Left ventricle myocardium inferior (tissue), 1 donor: ENCODE measurements at regions not wholly inside any gene's neighbourhood (a gene's known extent, or its start where the extent isn't known, plus 50 kb on each side); places are given as distances from the start of the nearest gene placed in this dataset.

ENCODE experiments used
- DNase-seq: peaks from one replicate; pipeline ENCODE4 v3.0.0-alpha.2; 2020
- H3K27ac ChIP-seq: fragments of 200-600 bp; replicated peaks from 2 replicates; pipeline ENCODE4 v1.8.0; 2021
- H3K27me3 ChIP-seq: fragments of 200-600 bp; 2 replicates; pipeline ENCODE4 v1.8.0; 2021; ENCODE audit warnings: low read depth
- H3K36me3 ChIP-seq: fragments of 200-600 bp; 2 replicates; pipeline ENCODE4 v1.8.0; 2021
- H3K4me1 ChIP-seq: fragments of 200-600 bp; 2 replicates; pipeline ENCODE4 v1.8.0; 2021
- H3K4me3 ChIP-seq: fragments of 200-600 bp; 2 replicates; pipeline ENCODE4 v1.8.0; 2021; ENCODE audit warnings: mild to moderate bottlenecking, moderate library complexity
- H3K9me3 ChIP-seq: fragments of 200-600 bp; replicated peaks from 2 replicates; pipeline ENCODE4 v1.8.0; 2021
- CTCF ChIP-seq: fragments of 200-600 bp; IDR thresholded peaks from 2 replicates; pipeline ENCODE4 v1.8.0; 2021; ENCODE audit warnings: antibody characterized with exemption, mild to moderate bottlenecking, borderline replicate concordance
- intact Hi-C: fragments of 100-400 bp; cut with micrococcal nuclease; formaldehyde crosslinking; loops from one replicate; pipeline ENCODE4 v1.11.0; 2022
- donor health status: DM: no; HTN: yes; CAD: no; lungs with severe emphysema.

- Histone ChIP-seq H3K27ac (no peak overlapping the region), H3K27me3 (no peaks in the 10 kb centered on the region), H3K9me3 (no peaks in the 10 kb centered on the region), H3K36me3 (no peaks in the 10 kb centered on the region), H3K4me3 (no peak overlapping the region), H3K4me1 (peaks cover 30% of the 10 kb centered on the region)
- no peak for DNase-seq
- TF ChIP-seq CTCF, result no peak
- intact Hi-C loops, result no loop called here
These were observed 101.2 kb upstream of the ITGA6 start for GRCh38 chr2:172326211-172326509.

GRCh38 chr2:172328103-172328841 is 99.1 kb upstream of the ITGA6 start:
- peaks cover 30% of the 10 kb centered on the region for H3K4me1 ChIP-seq
- no peak for DNase-seq
- no peaks in the 10 kb centered on the region for H3K9me3 ChIP-seq
- H3K27ac ChIP-seq, result no peak overlapping the region
- intact Hi-C loops, result no loop called here
- no peaks in the 10 kb centered on the region for H3K36me3 ChIP-seq
- TF ChIP-seq CTCF, result no peak
- no peaks in the 10 kb centered on the region for H3K27me3 ChIP-seq
- H3K4me3 ChIP-seq, result no peak overlapping the region

- intact Hi-C loops, result no loop called here
- peaks cover 30% of the 10 kb centered on the region for H3K4me1 ChIP-seq
- no peaks in the 10 kb centered on the region for H3K9me3 ChIP-seq
- peak overlapping the region; percentile 78 for H3K27ac ChIP-seq
- no peak overlapping the region for H3K4me3 ChIP-seq
- DNase-seq, result no peak
- no peak for TF ChIP-seq CTCF
- no peaks in the 10 kb centered on the region for H3K36me3 ChIP-seq
- no peaks in the 10 kb centered on the region for H3K27me3 ChIP-seq
These were observed 98.0 kb upstream of the ITGA6 start for GRCh38 chr2:172329416-172329773.

- peak overlapping the region; percentile 78 for H3K27ac ChIP-seq
- intact Hi-C loops, result no loop called here
- no peak overlapping the region for H3K4me3 ChIP-seq
- DNase-seq, result peak; percentile 74
- TF ChIP-seq CTCF, result no peak
- no peaks in the 10 kb centered on the region for H3K9me3 ChIP-seq
- peaks cover 30% of the 10 kb centered on the region for H3K4me1 ChIP-seq
- no peaks in the 10 kb centered on the region for H3K36me3 ChIP-seq
- H3K27me3 ChIP-seq, result no peaks in the 10 kb centered on the region
These were observed 97.4 kb upstream of the ITGA6 start for GRCh38 chr2:172329774-172330671.

GRCh38 chr2:172332507-172332906 is 94.9 kb upstream of the ITGA6 start:
- Histone ChIP-seq H3K36me3 (no peaks in the 10 kb centered on the region), H3K4me1 (peaks cover 23% of the 10 kb centered on the region), H3K4me3 (no peak overlapping the region), H3K27ac (no peak overlapping the region), H3K27me3 (no peaks in the 10 kb centered on the region), H3K9me3 (no peaks in the 10 kb centered on the region)
- TF ChIP-seq CTCF, result no peak
- no peak for DNase-seq
- intact Hi-C loops, result no loop called here
